H1 (cell line): ENCODE measurements at regions not wholly inside any gene's neighbourhood (a gene's known extent, or its start where the extent isn't known, plus 50 kb on each side); places are given as distances from the start of the nearest gene placed in this dataset.
"Not testable (repeated sequence)": the region's sequence is repeated elsewhere in the genome, so short reads cannot be mapped to it uniquely, and the experiment has no call there.

Source experiments
- CTCF ChIA-PET: fragments of 300-600 bp; sonication (Branson Sonifier 250); formaldehyde crosslinking; loops from one replicate; lab custom pipeline; 2021; ENCODE audit not compliant: partially characterized antibody; lab: Charles Lee
- POLR2A ChIA-PET: fragments of 300-600 bp; sonication (Branson Sonifier 250); formaldehyde crosslinking; loops from one replicate; lab custom pipeline; 2021; ENCODE audit warnings: inconsistent platforms; ENCODE audit not compliant: partially characterized antibody; lab: Charles Lee
- DNase-seq, 2 experiments: peaks; one replicate each; pipeline versions ENCODE4 v3.0.0 to v3.0.0-alpha.2; 2010 to 2022; ENCODE audit warnings: low spot score in 2 of 2, low read depth in 1 of 2, mixed read lengths in 1 of 2
- FAIRE-seq: peaks from 2 replicates; lab custom pipeline; 2011; peaks lifted over from hg19 to GRCh38; lab: Jason Lieb, UNC
- H2AFZ ChIP-seq: 2 replicates; pipeline ENCODE4 v1.8.1; 2012; ENCODE audit warnings: low read length, inconsistent platforms
- H2AK5ac ChIP-seq: 2 replicates; pipeline ENCODE4 v1.6.1; 2013; ENCODE audit warnings: low read depth, low read length
- H2BK120ac ChIP-seq: replicated peaks from 2 replicates; pipeline ENCODE3; 2013; ENCODE audit warnings: low read depth, low read length, inconsistent platforms
- H2BK12ac ChIP-seq: 2 replicates; pipeline ENCODE4 v1.6.1; 2013; ENCODE audit warnings: low read depth, low read length
- H2BK15ac ChIP-seq: 2 replicates; pipeline ENCODE4 v1.6.1; 2013; ENCODE audit warnings: low read length
- H2BK20ac ChIP-seq: 2 replicates; pipeline ENCODE4 v1.6.1; 2013; ENCODE audit warnings: low read length
- H2BK5ac ChIP-seq: 2 replicates; pipeline ENCODE4 v1.6.1; 2013; ENCODE audit warnings: low read depth, low read length
- H3K14ac ChIP-seq: 2 replicates; pipeline ENCODE4 v1.6.1; 2013; ENCODE audit warnings: inconsistent platforms; ENCODE audit not compliant: insufficient read length
- H3K18ac ChIP-seq: 2 replicates; pipeline ENCODE4 v1.6.1; 2013; ENCODE audit warnings: low read length; ENCODE audit errors: extremely low read depth
- H3K23ac ChIP-seq: 2 replicates; pipeline ENCODE4 v1.6.1; 2013; ENCODE audit warnings: inconsistent platforms; ENCODE audit not compliant: insufficient read length
- H3K23me2 ChIP-seq: 2 replicates; pipeline ENCODE4 v1.6.1; 2013; ENCODE audit warnings: low read depth, low read length
- H3K27ac ChIP-seq: 2 replicates; pipeline ENCODE4 v1.6.1; 2011; ENCODE audit warnings: low read depth, low read length, inconsistent platforms
- H3K27me3 ChIP-seq, 4 experiments: replicated peaks in 1 of 4; 1 replicate in 1 of 4; 2 replicates in 3 of 4; pipeline versions ENCODE4 v1.6.1 to v1.8.1; 2011 to 2013; ENCODE audit warnings: low read length in 3 of 4, mild to moderate bottlenecking in 3 of 4, inconsistent platforms in 2 of 4, mixed read lengths in 2 of 4, moderate library complexity in 1 of 4; ENCODE audit not compliant: control insufficient read depth in 3 of 4, insufficient read depth in 3 of 4; ENCODE audit errors: extremely low read depth in 1 of 4
- H3K36me3 ChIP-seq, 4 experiments: 2 replicates each; pipeline versions ENCODE4 v1.6.1 to v1.8.1; 2011 to 2013; ENCODE audit warnings: mild to moderate bottlenecking in 4 of 4, low read length in 3 of 4, moderate library complexity in 2 of 4, control low read depth in 1 of 4, inconsistent platforms in 1 of 4; ENCODE audit not compliant: insufficient read depth in 4 of 4, control insufficient read depth in 2 of 4
- H3K4ac ChIP-seq: replicated peaks from 2 replicates; pipeline ENCODE3; 2013; ENCODE audit warnings: low read length, low read depth, mixed read lengths, inconsistent platforms; ENCODE audit not compliant: insufficient read length
- H3K4me1 ChIP-seq, 4 experiments: replicated peaks in 1 of 4; 1 replicate in 1 of 4; 2 replicates in 3 of 4; pipeline versions ENCODE4 v1.6.1 to v1.8.1; 2011 to 2013; ENCODE audit warnings: low read length in 3 of 4, inconsistent platforms in 2 of 4, mixed read lengths in 1 of 4; ENCODE audit not compliant: insufficient read depth in 4 of 4, control insufficient read depth in 3 of 4
- H3K4me2 ChIP-seq, 2 experiments: 2 replicates each; pipeline versions ENCODE4 v1.6.1 to v1.8.1; 2011 to 2013; ENCODE audit warnings: low read depth in 2 of 2, low read length in 2 of 2, control low read depth in 1 of 2, inconsistent platforms in 1 of 2, mild to moderate bottlenecking in 1 of 2; ENCODE audit not compliant: insufficient read depth in 1 of 2
- H3K4me3 ChIP-seq, 4 experiments: fragments of 200-600, 300-600 bp in 1 of 4; sonication (generic), shearing (Covaris generic), sonication (Bioruptor Twin) in 1 of 4; 2 replicates each; pipeline versions ENCODE4 v1.5.1 to v1.8.1; 2011 to 2016; ENCODE audit warnings: low read length in 4 of 4, low read depth in 3 of 4, control low read depth in 2 of 4, inconsistent platforms in 2 of 4, mild to moderate bottlenecking in 2 of 4, mixed read lengths in 1 of 4, moderate library complexity in 1 of 4; ENCODE audit not compliant: insufficient read depth in 2 of 4; ENCODE audit errors: extremely low read depth in 1 of 4
- H3K56ac ChIP-seq: replicated peaks from 2 replicates; pipeline ENCODE3; 2013; ENCODE audit warnings: low read depth, mild to moderate bottlenecking, mixed read lengths, low read length, inconsistent platforms; ENCODE audit not compliant: insufficient read length
- H3K79me1 ChIP-seq: 2 replicates; pipeline ENCODE4 v1.6.1; 2013; ENCODE audit warnings: low read depth, low read length, control low read depth
- H3K79me2 ChIP-seq, 2 experiments: 2 replicates each; pipeline versions ENCODE4 v1.6.1 to v1.8.1; 2012 to 2013; ENCODE audit warnings: low read length in 2 of 2, mild to moderate bottlenecking in 2 of 2, inconsistent platforms in 1 of 2; ENCODE audit not compliant: insufficient read depth in 2 of 2, control insufficient read depth in 1 of 2
- H3K9ac ChIP-seq, 4 experiments: replicated peaks in 1 of 4; 1 replicate in 1 of 4; 2 replicates in 3 of 4; pipeline versions ENCODE4 v1.6.1 to v1.8.1; 2011 to 2013; ENCODE audit warnings: low read depth in 3 of 4, low read length in 3 of 4, control low read depth in 2 of 4, mild to moderate bottlenecking in 2 of 4, moderate library complexity in 2 of 4, inconsistent platforms in 1 of 4; ENCODE audit errors: extremely low read depth in 1 of 4
- H3K9me3 ChIP-seq, 2 experiments: 2 replicates each; pipeline versions ENCODE4 v1.6.1 to v1.8.1; 2012 to 2013; ENCODE audit warnings: mild to moderate bottlenecking in 2 of 2, moderate library complexity in 2 of 2, control low read depth in 1 of 2, inconsistent platforms in 1 of 2, low read depth in 1 of 2, low read length in 1 of 2, mixed read lengths in 1 of 2; ENCODE audit not compliant: insufficient read depth in 2 of 2
- H4K20me1 ChIP-seq, 2 experiments: replicated peaks in 1 of 2; 2 replicates each; pipeline versions ENCODE3 to v1.8.1; 2011 to 2013; ENCODE audit warnings: inconsistent platforms in 2 of 2, low read length in 2 of 2, mild to moderate bottlenecking in 1 of 2; ENCODE audit not compliant: insufficient read depth in 2 of 2, control insufficient read depth in 1 of 2
- H4K5ac ChIP-seq: 2 replicates; pipeline ENCODE4 v1.6.1; 2013; ENCODE audit warnings: low read length, low read depth, mixed read lengths, inconsistent platforms; ENCODE audit not compliant: insufficient read length
- H4K8ac ChIP-seq: 2 replicates; pipeline ENCODE4 v1.8.0; 2013; ENCODE audit warnings: mild to moderate bottlenecking, moderate library complexity, low read length, inconsistent platforms; ENCODE audit not compliant: insufficient read depth; ENCODE audit errors: extremely low read depth
- H4K91ac ChIP-seq: replicated peaks from 2 replicates; pipeline ENCODE3; 2013; ENCODE audit warnings: low read length, mixed read lengths, inconsistent platforms; ENCODE audit not compliant: insufficient read length
- WGBS, 2 experiments: shearing (Covaris generic) in 1 of 2; methylation state at CpG; one replicate each; pipeline versions ENCODE4 v1.1.6 to v1.1.7; 2013 to 2015; ENCODE audit warnings: low lambda C conversion rate in 2 of 2, mixed read lengths in 2 of 2, inconsistent platforms in 1 of 2, low coverage in 1 of 2, missing lambda C conversion rate in 1 of 2; ENCODE audit not compliant: insufficient replicate concordance in 2 of 2, insufficient coverage in 1 of 2, insufficient read length in 1 of 2; ENCODE audit errors: extremely low coverage in 1 of 2, missing lambda C conversion rate in 1 of 2; 5-methylcytosine and 5-hydroxymethylcytosine counted together

DNA sequence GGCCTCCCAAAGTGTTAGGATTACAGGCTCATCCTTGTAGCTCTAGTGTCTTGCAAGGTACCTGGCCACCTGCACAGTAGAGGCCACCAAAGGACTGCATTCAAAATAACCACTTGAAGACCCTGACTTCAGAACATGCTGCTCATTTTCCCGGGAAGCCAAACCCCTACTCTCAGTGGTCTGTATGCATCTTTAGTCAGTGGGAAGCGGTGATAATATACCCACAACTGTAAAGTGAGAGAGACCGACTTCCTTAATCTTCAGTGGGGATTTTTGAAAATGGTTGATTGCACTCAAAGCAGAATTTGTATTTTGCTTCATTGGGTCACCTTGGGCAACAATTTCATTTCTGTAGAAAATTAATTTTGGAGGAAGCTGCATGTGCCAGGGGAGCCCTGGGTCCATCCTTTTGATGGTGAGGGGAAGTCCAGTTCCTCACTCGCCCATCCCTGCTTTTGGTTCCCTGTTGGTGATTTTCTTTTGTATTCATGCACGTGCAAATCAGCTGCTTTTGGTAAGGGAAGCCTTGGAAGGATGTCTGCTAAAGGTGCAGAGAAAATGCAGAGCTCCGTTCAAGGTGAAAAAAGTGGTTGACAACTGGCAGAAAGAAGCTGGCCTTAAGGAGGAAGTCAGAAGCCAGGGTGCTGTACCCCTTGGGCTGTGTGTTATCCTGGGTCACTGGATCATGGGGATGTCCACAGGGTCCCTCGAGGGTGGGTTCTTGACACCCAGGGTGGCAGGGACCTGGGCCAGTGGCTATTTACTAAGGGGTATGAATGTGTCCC, 59.5 kb downstream of the NPIPB11 start:
- H3K27ac ChIP-seq, POLR2A ChIA-PET, H3K4ac ChIP-seq, H4K5ac ChIP-seq, DNase-seq, H3K4me1 ChIP-seq, H3K4me3 ChIP-seq, H3K18ac ChIP-seq, H4K91ac ChIP-seq, H3K56ac ChIP-seq, H2BK5ac ChIP-seq, H2BK20ac ChIP-seq, H3K27me3 ChIP-seq, H3K9me3 ChIP-seq, H3K79me1 ChIP-seq, H3K23ac ChIP-seq, H4K8ac ChIP-seq, H2AFZ ChIP-seq, H2AK5ac ChIP-seq, FAIRE-seq, H2BK15ac ChIP-seq, H4K20me1 ChIP-seq, H3K4me2 ChIP-seq, H2BK120ac ChIP-seq, CTCF ChIA-PET, H3K36me3 ChIP-seq, H3K9ac ChIP-seq, H3K79me2 ChIP-seq, H3K14ac ChIP-seq, H2BK12ac ChIP-seq, H3K23me2 ChIP-seq: not testable (repeated sequence)
- WGBS, 2 experiments = 75% methylated on average over 7 of the region's 7 CpGs; no CpG with 5 or more reads in 1 of the 2 experiments

DNA sequence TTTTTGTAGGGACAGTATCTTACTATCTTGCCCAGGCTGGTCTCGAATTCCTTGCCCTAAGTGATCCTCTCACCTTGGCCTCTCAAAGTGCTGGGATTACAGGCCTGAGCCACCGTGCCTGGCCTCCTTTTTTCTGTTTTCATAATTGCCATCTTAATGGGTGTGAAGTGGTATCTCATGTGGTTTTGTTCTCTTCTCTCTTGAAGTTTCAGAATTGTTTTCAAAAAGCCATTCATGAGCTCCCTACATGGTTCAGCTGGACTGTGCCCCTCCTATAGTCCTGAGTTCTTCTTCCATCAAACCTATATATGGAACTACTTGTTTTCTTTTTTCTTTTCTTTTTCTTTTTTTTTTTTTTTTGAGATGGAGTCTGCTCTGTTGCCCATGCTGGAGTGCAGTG, 60.3 kb downstream of the NPIPB11 start:
- DNase-seq, H4K8ac ChIP-seq, H4K20me1 ChIP-seq, H3K27me3 ChIP-seq, POLR2A ChIA-PET, H2BK20ac ChIP-seq, H3K4me3 ChIP-seq, H3K18ac ChIP-seq, H3K4ac ChIP-seq, H3K27ac ChIP-seq, H3K14ac ChIP-seq, H4K91ac ChIP-seq, H2BK12ac ChIP-seq, FAIRE-seq, H2AK5ac ChIP-seq, CTCF ChIA-PET, H2BK15ac ChIP-seq, H3K23me2 ChIP-seq, H3K4me2 ChIP-seq, H3K23ac ChIP-seq, H3K36me3 ChIP-seq, H3K9me3 ChIP-seq, H4K5ac ChIP-seq, H2AFZ ChIP-seq, H2BK120ac ChIP-seq, H3K79me2 ChIP-seq, H3K9ac ChIP-seq, H2BK5ac ChIP-seq, H3K79me1 ChIP-seq, H3K4me1 ChIP-seq, H3K56ac ChIP-seq: not testable (repeated sequence)
- 90% methylated on average over 2 of the region's 2 CpGs; no CpG with 5 or more reads in 1 of the 2 experiments for WGBS, 2 experiments
